ENCODE measurements at regions not wholly inside any gene's neighbourhood (a gene's known extent, or its start where the extent isn't known, plus 50 kb on each side); places are given as distances from the start of the nearest gene placed in this dataset.

DNA sequence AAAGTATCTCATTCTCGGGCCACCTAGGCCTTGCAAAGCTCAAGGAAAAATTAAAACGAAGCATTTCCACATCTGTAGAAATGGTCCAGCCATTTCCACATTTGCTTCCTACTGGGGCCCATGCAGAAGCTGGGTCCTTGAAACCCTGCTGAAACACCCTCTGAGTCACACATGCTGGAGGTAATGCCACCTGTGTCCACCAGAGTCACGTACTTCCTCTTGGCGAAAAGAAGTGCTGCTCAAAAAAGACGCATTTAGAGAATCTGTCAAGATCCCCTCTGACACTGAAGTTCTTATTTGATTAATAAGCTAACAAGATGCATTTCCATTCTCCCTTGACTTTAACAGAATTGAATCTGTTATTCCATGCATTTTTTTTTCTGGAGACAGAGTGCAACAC is 423.2 kb downstream of the PREX1 start:
- TF ChIP-seq, protein P1, sequence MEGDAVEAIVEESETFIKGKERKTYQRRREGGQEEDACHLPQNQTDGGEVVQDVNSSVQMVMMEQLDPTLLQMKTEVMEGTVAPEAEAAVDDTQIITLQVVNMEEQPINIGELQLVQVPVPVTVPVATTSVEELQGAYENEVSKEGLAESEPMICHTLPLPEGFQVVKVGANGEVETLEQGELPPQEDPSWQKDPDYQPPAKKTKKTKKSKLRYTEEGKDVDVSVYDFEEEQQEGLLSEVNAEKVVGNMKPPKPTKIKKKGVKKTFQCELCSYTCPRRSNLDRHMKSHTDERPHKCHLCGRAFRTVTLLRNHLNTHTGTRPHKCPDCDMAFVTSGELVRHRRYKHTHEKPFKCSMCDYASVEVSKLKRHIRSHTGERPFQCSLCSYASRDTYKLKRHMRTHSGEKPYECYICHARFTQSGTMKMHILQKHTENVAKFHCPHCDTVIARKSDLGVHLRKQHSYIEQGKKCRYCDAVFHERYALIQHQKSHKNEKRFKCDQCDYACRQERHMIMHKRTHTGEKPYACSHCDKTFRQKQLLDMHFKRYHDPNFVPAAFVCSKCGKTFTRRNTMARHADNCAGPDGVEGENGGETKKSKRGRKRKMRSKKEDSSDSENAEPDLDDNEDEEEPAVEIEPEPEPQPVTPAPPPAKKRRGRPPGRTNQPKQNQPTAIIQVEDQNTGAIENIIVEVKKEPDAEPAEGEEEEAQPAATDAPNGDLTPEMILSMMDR (IDR thresholded peaks at IDR 0.05; ENCODE audit: low read depth, low read length) = peak; percentile 18
- TF ChIP-seq EZH2phosphoT487 (IDR thresholded peaks at IDR 0.05; ENCODE audit: low read depth) = no peak
